HepG2 (cell line): ENCODE measurements at regions not wholly inside any gene's neighbourhood (a gene's known extent, or its start where the extent isn't known, plus 50 kb on each side); places are given as distances from the start of the nearest gene placed in this dataset.

ENCODE experiments used
- ATAC-seq: fragments of 200-7000 bp; cut with Tn5 transposase; 3 replicates; pipeline ENCODE4 v1.9.1; 2020; ENCODE audit warnings: mild to moderate bottlenecking, moderate library complexity
- BruUV-seq: library from RNA; stranded (reverse); fragments of 400-500 nt; replicated peaks from 2 replicates; lab custom pipeline; 2021; lab: Mats Ljungman, UMichigan
- CTCF ChIA-PET: fragments of 300-600 bp; formaldehyde crosslinking; extraction: SDS; loops from one replicate; lab custom pipeline; 2021; ENCODE audit warnings: low total read pairs, inconsistent platforms, low intra/inter-chr PET ratio; lab: Yijun Ruan, JAX
- POLR2A ChIA-PET: fragments of 350-600 bp; sonication (Branson Sonifier 250); formaldehyde crosslinking; loops from one replicate; lab custom pipeline; 2020; ENCODE audit warnings: antibody characterized with exemption, inconsistent platforms; lab: Yijun Ruan, JAX
- DNase-seq: peaks from one replicate; pipeline ENCODE4 v3.0.0-alpha.2; 2015; ENCODE audit warnings: low spot score
- FAIRE-seq: peaks from 3 replicates; lab custom pipeline; 2011; peaks lifted over from hg19 to GRCh38; lab: Jason Lieb, UNC
- H2AFZ ChIP-seq: one replicate; pipeline ENCODE4 v1.6.1; 2011; ENCODE audit warnings: low read length, inconsistent platforms
- H3K27ac ChIP-seq: fragments of 300-600 bp; 3 replicates; pipeline ENCODE4 v1.8.0; 2011; ENCODE audit warnings: mixed run types, mild to moderate bottlenecking, mixed read lengths, low read length, inconsistent platforms; ENCODE audit not compliant: insufficient read depth; ENCODE audit errors: extremely low read length
- H3K27me3 ChIP-seq, 2 experiments: fragments of 200-600 bp in 1 of 2; 2 replicates in 1 of 2; 3 replicates in 1 of 2; pipeline versions ENCODE4 v1.6.0 to v1.8.0; 2011; ENCODE audit warnings: low read length in 2 of 2, mild to moderate bottlenecking in 2 of 2, moderate library complexity in 2 of 2, inconsistent platforms in 1 of 2; ENCODE audit not compliant: insufficient read depth in 2 of 2, control insufficient read depth in 1 of 2
- H3K36me3 ChIP-seq, 2 experiments: fragments of 200-600 bp in 1 of 2; replicated peaks in 1 of 2; 2 replicates in 1 of 2; 3 replicates in 1 of 2; pipeline versions ENCODE4 v1.5.1 to v1.8.0; 2011; ENCODE audit warnings: low read length in 2 of 2, inconsistent platforms in 1 of 2; ENCODE audit not compliant: insufficient read depth in 2 of 2, control insufficient read depth in 1 of 2
- H3K4me1 ChIP-seq: 2 replicates; pipeline ENCODE4 v1.5.1; 2012; ENCODE audit warnings: low read length, inconsistent platforms; ENCODE audit not compliant: insufficient read depth
- H3K4me2 ChIP-seq: 2 replicates; pipeline ENCODE4 v1.6.0; 2011; ENCODE audit warnings: low read depth, low read length, inconsistent platforms
- H3K4me3 ChIP-seq, 3 experiments: fragments of 200-600 bp in 1 of 3; sonication (generic), shearing (Covaris generic) in 1 of 3; replicated peaks in 1 of 3; 2 replicates each; pipeline ENCODE4 v1.5.1; 2011 to 2016; ENCODE audit warnings: low read length in 3 of 3, inconsistent platforms in 2 of 3, low read depth in 2 of 3, mild to moderate bottlenecking in 2 of 3, control low read depth in 1 of 3, mixed read lengths in 1 of 3; ENCODE audit not compliant: insufficient read depth in 1 of 3
- H3K79me2 ChIP-seq: one replicate; pipeline ENCODE4 v1.6.1; 2011; ENCODE audit warnings: low read length, inconsistent platforms; ENCODE audit not compliant: insufficient read depth
- H3K9ac ChIP-seq: 2 replicates; pipeline ENCODE4 v1.6.0; 2011; ENCODE audit warnings: mild to moderate bottlenecking, low read depth, low read length, inconsistent platforms; ENCODE audit not compliant: insufficient read depth
- H3K9me3 ChIP-seq: 2 replicates; pipeline ENCODE4 v1.5.1; 2012; ENCODE audit warnings: mild to moderate bottlenecking, low read length
- H4K20me1 ChIP-seq: 2 replicates; pipeline ENCODE4 v1.6.0; 2011; ENCODE audit warnings: inconsistent platforms, mild to moderate bottlenecking, low read length, moderate library complexity; ENCODE audit not compliant: insufficient read depth
- FOXA1 ChIP-seq, 2 experiments: fragments of 450-650 bp in 1 of 2; sonication (generic) in 1 of 2; formaldehyde crosslinking in 1 of 2; IDR thresholded peaks; 2 replicates each; pipeline versions ENCODE4 v1.4.0 to v1.6.1; 2016 to 2020; ENCODE audit warnings: missing genetic modification reagents in 1 of 2
- GPBP1L1 ChIP-seq: sonication (generic); formaldehyde crosslinking; IDR thresholded peaks from 2 replicates; pipeline ENCODE4 v1.5.0; 2020; ENCODE audit warnings: mild to moderate bottlenecking, missing genetic modification reagents
- LCORL ChIP-seq, 2 experiments: fragments of 450-650 bp in 1 of 2; sonication (generic) in 1 of 2; formaldehyde crosslinking in 1 of 2; IDR thresholded peaks; 2 replicates each; pipeline versions ENCODE4 v1.5.0 to v1.6.1; 2017 to 2020; ENCODE audit warnings: antibody characterized with exemption in 1 of 2, missing genetic modification reagents in 1 of 2
- RBFOX2 ChIP-seq: fragments of 200-400 bp; formaldehyde crosslinking; IDR thresholded peaks from 2 replicates; pipeline ENCODE4 v1.6.1; 2017; ENCODE audit warnings: low read depth, mild to moderate bottlenecking, low read length
- REXO4 ChIP-seq: sonication (generic); formaldehyde crosslinking; IDR thresholded peaks from 2 replicates; pipeline ENCODE4 v1.8.0; 2022; ENCODE audit warnings: missing genetic modification reagents, mild to moderate bottlenecking, borderline replicate concordance
- SCMH1 ChIP-seq: sonication (generic); formaldehyde crosslinking; IDR thresholded peaks from 2 replicates; pipeline ENCODE4 v1.9.0; 2021; ENCODE audit warnings: missing genetic modification reagents, mild to moderate bottlenecking, borderline replicate concordance
- STAT6 ChIP-seq: sonication (generic); formaldehyde crosslinking; IDR thresholded peaks from 2 replicates; pipeline ENCODE4 v1.4.0; 2020; ENCODE audit warnings: missing genetic modification reagents, mild to moderate bottlenecking, borderline replicate concordance
- ZBTB21 ChIP-seq: sonication (generic); formaldehyde crosslinking; IDR thresholded peaks from 2 replicates; pipeline ENCODE4 v1.4.0; 2020; ENCODE audit warnings: missing genetic modification reagents
- ZFP82 ChIP-seq: sonication (generic); formaldehyde crosslinking; IDR thresholded peaks from 2 replicates; pipeline ENCODE4 v1.5.1; 2020; ENCODE audit warnings: mild to moderate bottlenecking, missing genetic modification reagents, borderline replicate concordance
- ZNF256 ChIP-seq: sonication (generic); formaldehyde crosslinking; conservative IDR thresholded peaks from 2 replicates; pipeline ENCODE4 v1.4.0; 2020; ENCODE audit warnings: missing genetic modification reagents
- ZNF746 ChIP-seq: sonication (generic); formaldehyde crosslinking; IDR thresholded peaks from 2 replicates; pipeline ENCODE4 v1.8.0; 2022; ENCODE audit warnings: mild to moderate bottlenecking, missing genetic modification reagents
- WGBS: methylation state at CpG from one replicate; pipeline ENCODE4 v1.1.6; 2017; ENCODE audit warnings: low lambda C conversion rate; 5-methylcytosine and 5-hydroxymethylcytosine counted together
- in situ Hi-C: cut with HindIII; loops from 2 replicates; pipeline ENCODE4 v1.10.0; 2017; ENCODE audit warnings: low pct_unique_long_range_greater_than_20kb; ENCODE audit not compliant: extremely low pct_ligation_motif_present
- intact Hi-C: fragments of 100-400 bp; cut with micrococcal nuclease; formaldehyde crosslinking; loops from one replicate; pipeline ENCODE4 v1.10.0; 2022; ENCODE audit not compliant: unreplicated experiment
- TF ChIP-seq, protein P1 (sequence below): sonication (generic); formaldehyde crosslinking; IDR thresholded peaks from 2 replicates; pipeline ENCODE4 v1.9.0; 2021; ENCODE audit warnings: missing genetic modification reagents, borderline replicate concordance

DNA sequence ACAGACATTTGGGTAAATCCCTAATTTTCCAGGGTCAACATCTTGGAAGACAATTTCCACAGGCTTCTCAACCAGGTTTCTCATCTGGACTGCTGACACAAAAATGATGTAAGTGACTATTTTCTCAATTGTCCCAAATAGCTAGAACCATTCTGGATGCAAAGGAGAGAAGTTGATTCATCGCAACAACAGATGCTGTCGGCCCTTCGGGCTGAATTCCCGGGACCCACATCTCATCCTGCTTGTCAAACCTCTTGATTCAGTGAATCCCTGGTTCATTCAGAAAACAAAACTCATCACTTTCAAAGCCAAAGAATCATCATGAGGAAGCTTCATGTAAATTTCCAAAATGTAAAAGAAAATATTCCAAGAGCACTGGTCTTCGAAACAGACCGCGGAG, 251.8 kb downstream of the NPHP4 start:
- intact Hi-C loops, result loop anchor here (10.0 kb wide), 1 partner anchor 234 kb away; no protein-coding TSS in a partner anchor
- POLR2A ChIA-PET, result no interaction called here
- in situ Hi-C loops, result loop anchor here (10.0 kb wide), 1 partner anchor 234 kb away; no protein-coding TSS in a partner anchor
- Histone ChIP-seq H3K4me2 (no peak overlapping the region), H3K36me3 (no peaks in the 10 kb centered on the region), H3K9me3 (no peaks in the 10 kb centered on the region), H3K9ac (no peak overlapping the region), H3K4me1 (no peaks in the 10 kb centered on the region), H4K20me1 (no peaks in the 10 kb centered on the region), H3K27me3 (peaks cover 3 to 20% of the 10 kb centered on the region in 2 experiments; a peak in 3 of 5 replicates), H3K4me3 (no peak overlapping the region)
- FAIRE-seq, result no peak
- CTCF ChIA-PET, result no interaction called here
- TF ChIP-seq STAT6 (CRISPR knock-in tag), result no peak
- no peak for TF ChIP-seq SCMH1 (CRISPR knock-in tag)
- TF ChIP-seq, all 625 proteins: peak for 0
- DNase-seq (no peak), ATAC-seq (no peak)
- WGBS, result 60% methylated on average over 7 of the region's 7 CpGs
- no TSS peak for BruUV-seq
- no peak overlapping the region for H2AFZ ChIP-seq
- H3K79me2 ChIP-seq, result no peaks in the 10 kb centered on the region
- H3K27ac ChIP-seq, result no peak overlapping the region

- 18% methylated on average over 6 of the region's 6 CpGs for WGBS
- TF ChIP-seq ZNF746 (CRISPR knock-in tag) (no peak), REXO4 (CRISPR knock-in tag) (no peak), ZNF256 (no peak), LCORL (IDR thresholded peaks at IDR 0.05) (no peak), LCORL (CRISPR knock-in tag; IDR thresholded peaks at IDR 0.05) (no peak), RBFOX2 (no peak), ZBTB21 (CRISPR knock-in tag) (no peak), GPBP1L1 (CRISPR knock-in tag) (no peak), FOXA1 (IDR thresholded peaks at IDR 0.05) (no peak), FOXA1 (CRISPR knock-in tag; IDR thresholded peaks at IDR 0.05) (no peak), ZFP82 (CRISPR knock-in tag) (no peak)
- TF ChIP-seq, protein P1, sequence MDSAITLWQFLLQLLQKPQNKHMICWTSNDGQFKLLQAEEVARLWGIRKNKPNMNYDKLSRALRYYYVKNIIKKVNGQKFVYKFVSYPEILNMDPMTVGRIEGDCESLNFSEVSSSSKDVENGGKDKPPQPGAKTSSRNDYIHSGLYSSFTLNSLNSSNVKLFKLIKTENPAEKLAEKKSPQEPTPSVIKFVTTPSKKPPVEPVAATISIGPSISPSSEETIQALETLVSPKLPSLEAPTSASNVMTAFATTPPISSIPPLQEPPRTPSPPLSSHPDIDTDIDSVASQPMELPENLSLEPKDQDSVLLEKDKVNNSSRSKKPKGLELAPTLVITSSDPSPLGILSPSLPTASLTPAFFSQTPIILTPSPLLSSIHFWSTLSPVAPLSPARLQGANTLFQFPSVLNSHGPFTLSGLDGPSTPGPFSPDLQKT (CRISPR knock-in tag), result no peak
These were observed 252.6 kb downstream of the NPHP4 start for GRCh38 chr1:5739561-5740078.

More at GRCh38 chr1:5739561-5740078, 252.6 kb downstream of the NPHP4 start:
- FAIRE-seq (no peak), DNase-seq (no peak), ATAC-seq (no peak)
- no peak overlapping the region for H3K27ac ChIP-seq
- H3K79me2 ChIP-seq, result no peaks in the 10 kb centered on the region
- in situ Hi-C loops, result loop anchor here (10.0 kb wide), 1 partner anchor 235 kb away; no protein-coding TSS in a partner anchor
- no peak overlapping the region for H3K9ac ChIP-seq
- intact Hi-C loops, result loop anchor here (10.0 kb wide), 1 partner anchor 235 kb away; no protein-coding TSS in a partner anchor
- no peak overlapping the region for H2AFZ ChIP-seq
- no peaks in the 10 kb centered on the region for H4K20me1 ChIP-seq
- H3K4me3 ChIP-seq, result no peak overlapping the region
- H3K4me2 ChIP-seq, result no peak overlapping the region
- H3K9me3 ChIP-seq, result no peaks in the 10 kb centered on the region
- CTCF ChIA-PET, result no interaction called here
- H3K27me3 ChIP-seq, result peaks cover 3 to 19% of the 10 kb centered on the region in 2 experiments; a peak in 4 of 5 replicates
- BruUV-seq, result no TSS peak
- POLR2A ChIA-PET, result no interaction called here
- no peaks in the 10 kb centered on the region for H3K4me1 ChIP-seq
- no peaks in the 10 kb centered on the region for H3K36me3 ChIP-seq
